Activated T-cell treated with anti-CD3 and anti-CD28 coated beads for 4 hours (primary cell): ENCODE measurements at regions not wholly inside any gene's neighbourhood (a gene's known extent, or its start where the extent isn't known, plus 50 kb on each side); places are given as distances from the start of the nearest gene placed in this dataset.
"Not testable (repeated sequence)": the region's sequence is repeated elsewhere in the genome, so short reads cannot be mapped to it uniquely, and the experiment has no call there.

ENCODE experiments used
- DNase-seq: peaks from one replicate; pipeline ENCODE4 v3.0.0-alpha.2; 2020

GRCh38 chr14:101251812-101252442 lies 309.4 kb upstream of the DIO3 start:
- no peak for DNase-seq

DNA sequence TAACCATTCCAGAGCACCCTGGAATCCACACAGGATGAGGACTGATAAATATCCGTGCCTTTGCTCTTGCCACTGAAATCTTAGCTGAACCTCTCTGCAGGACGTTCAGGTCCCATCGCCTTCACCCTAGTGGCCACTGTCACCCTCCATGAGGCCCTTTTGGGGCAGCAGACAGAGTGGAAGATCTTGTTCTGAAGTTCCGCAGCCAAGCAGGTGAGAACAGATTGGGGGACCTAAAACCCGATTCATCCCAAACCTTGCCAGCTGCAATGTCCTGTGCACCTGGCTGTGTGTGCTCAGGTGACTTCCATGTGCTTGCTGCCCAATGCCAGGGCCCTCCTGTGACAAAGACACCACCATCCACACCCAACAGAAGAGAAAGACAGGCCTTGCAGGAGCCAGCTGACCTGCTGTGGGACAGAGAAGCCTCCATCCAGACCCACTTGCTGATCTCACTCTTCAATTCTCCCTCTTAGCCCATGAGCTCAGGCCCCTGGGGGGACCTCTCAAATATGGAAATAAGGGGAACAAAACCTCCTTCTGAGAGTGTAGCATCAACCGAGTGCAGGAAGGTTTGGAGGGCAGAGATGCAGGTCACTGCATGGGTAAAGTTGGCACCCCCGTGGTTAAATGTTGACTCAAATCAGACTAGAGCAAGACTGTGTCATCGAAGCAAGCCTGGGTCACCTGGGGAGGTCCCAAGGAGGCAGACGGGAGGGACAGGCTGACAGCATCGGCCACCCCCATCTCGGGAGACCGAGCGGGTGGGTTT lies 308.7 kb upstream of the DIO3 start:
- DNase-seq: no peak

GRCh38 chr14:101253948-101254347 lies 307.3 kb upstream of the DIO3 start:
- no peak for DNase-seq

DNA sequence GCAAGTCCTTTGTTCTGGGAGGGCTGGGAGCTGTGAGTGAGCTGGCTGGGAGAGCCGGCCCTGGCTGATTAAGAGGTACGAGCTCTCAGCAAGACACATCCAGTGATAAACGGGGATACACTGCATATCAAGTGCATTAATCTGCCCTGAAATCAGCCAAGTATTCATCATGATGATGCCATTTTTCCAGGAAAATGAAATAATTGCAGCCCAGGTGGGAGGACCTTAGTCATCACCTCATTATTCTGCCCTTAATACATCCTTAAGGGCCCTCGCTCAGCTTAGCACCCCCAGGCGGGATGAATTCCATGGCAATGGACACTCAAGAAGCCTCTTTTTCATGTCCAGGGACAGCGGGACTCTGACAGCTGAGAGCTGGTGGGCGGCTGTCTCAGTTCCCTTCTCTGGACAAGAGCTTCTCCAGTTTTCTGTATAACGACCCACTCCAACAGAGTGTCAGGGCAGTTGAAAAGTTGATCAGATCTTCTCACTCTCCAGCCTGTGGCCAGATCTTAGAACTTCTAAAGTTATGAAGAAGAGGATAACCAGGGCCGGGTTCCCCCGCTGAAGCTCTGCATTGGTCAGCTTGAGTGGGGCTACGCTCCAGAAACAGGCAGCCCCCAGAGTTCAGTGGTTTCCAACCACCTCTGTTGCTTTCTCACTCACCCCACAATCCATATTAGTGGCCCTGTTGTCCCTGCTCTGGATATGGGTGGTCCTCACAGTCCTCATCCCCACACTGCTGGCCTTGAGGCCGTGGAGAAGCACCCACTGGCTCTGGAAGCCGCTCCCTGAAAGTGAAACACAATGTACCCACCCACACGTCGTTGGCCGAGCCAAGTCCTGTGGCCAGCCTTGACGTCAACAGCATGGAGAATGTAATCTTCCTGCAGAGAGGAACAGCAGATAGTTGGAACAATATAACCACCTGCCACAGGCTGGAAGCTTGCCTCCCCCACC lies 306.2 kb upstream of the DIO3 start:
- DNase-seq: no peak

DNA sequence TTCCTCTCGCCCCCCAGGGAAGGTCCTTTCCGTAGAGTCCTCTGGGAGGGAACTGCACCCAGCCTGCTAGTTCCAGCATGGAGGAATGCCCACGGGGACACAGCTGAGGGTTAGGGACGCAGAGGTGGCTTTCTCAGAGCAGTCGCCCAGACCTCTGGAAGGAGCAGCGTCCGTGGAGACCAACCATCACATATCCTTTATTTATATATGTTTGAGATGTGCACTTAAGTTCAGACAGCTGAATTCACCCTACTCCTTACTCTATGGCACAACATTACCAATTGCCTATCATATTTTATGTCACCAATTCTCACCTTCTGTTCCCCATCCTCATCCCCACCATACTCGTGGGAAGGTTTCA lies 305.6 kb upstream of the DIO3 start:
- DNase-seq: no peak

GRCh38 chr14:101256266-101256665 lies 305.0 kb upstream of the DIO3 start:
- no peak for DNase-seq

GRCh38 chr14:101257551-101257950 lies 303.7 kb upstream of the DIO3 start:
- DNase-seq: no peak

DNA sequence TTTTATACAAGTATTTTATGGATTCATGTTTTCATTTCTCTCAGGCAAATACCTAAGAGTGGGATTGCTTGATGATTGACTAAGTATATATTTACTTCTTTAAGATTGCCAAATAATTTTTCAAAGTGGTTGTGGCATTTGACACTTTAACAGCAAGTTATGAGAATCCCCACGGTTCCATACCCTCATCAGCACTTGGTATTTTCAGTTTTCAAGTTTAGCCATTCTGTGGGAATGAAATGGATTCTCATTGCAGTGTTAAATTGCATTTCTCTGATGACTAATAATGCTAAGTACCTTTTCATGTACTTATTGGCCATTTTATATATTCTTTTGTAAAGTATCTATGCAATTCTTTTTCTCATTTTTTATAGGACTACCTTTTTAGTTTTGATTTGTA lies 301.5 kb upstream of the DIO3 start:
- DNase-seq: no peak

DNA sequence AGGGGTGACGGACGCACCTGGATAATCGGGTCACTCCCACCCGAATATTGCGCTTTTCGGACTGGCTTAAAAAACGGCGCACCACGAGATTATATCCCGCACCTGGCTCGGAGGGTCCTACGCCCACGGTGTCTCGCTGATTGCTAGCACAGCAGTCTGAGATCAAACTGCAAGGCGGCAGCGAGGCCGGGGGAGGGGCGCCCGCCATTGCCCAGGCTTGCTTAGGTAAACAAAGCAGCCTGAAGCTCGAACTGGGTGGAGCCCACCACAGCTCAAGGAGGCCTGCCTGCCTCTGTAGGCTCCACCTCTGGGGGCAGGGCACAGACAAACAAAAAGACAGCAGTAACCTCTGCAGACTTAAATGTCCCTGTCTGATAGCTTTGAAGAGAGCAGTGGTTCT lies 294.9 kb upstream of the DIO3 start:
- not testable (repeated sequence) for DNase-seq

DNA sequence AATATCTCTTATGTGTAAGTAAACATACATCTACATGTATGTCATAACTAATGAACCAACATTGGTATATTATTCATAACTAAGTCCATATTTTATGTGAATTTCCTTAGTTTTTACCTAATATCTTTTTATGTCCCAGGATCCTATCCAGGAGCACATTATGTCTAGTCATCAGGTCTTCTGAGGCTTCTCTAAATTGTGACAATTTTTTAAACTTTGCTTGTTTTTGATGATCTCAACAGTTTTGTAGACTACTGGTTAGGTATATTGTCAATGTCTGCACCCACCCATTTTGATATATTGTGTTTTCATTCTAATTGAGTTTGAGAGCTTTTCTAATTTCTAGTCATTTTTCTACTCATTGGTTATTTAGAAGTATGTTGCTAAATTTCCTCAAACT lies 288.2 kb upstream of the DIO3 start:
- DNase-seq: no peak

GRCh38 chr14:101276309-101277091 lies 284.8 kb upstream of the DIO3 start:
- no peak for DNase-seq

DNA sequence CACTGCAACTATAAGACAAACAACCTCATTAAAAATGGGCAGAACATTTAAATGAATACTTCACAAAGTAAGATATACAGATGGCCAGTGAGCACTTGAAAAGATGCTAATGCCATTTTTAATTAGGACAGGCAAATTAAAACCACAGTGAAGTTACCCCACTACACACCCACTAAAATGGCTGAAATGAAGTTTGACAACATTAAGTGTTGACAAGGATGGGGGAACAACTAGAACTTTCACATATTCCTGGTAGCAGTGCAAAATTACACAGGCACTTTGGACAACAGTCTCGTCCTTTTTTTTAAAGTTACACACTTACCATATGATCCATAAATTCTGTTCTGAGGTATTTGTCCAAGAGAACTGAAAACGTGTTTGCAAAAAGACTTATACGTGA lies 278.9 kb upstream of the DIO3 start:
- DNase-seq: no peak

GRCh38 chr14:101284711-101285110 lies 276.6 kb upstream of the DIO3 start:
- DNase-seq: no peak

DNA sequence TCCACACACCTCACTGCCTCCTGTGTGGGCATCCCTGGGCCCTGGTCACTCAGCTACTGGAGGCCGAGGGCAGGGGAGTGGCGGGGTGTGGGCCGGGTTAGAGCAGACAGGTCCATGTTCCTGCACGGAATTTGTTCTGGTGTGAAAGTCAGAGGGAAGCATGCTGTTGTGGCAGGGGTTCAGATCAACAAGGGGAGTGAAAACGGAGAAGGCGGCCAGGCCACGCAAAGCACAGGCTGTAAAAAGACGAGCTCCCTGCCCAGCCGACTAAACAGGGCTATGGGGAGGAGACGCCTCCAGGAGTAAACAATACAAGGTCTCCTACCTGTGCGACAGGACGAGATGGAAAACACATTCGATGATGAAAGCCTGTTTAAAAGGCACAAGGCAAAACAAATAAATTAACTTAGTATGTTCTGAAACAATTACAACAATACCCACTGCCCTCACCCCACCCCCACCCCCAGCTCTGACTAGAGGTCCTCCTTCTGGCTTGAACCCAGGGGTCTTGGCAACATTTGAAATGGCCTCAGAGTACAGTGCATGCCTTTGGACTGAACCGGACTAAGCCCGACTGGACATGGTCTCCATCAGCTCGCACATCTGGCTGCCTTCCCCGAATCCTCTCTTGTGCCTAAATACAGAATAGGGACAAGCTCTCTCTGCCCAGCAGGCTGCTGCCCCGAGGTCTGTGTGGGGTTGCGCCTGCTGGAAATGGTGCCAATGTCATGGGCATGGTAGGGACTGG lies 274.9 kb upstream of the DIO3 start:
- no peak for DNase-seq

DNA sequence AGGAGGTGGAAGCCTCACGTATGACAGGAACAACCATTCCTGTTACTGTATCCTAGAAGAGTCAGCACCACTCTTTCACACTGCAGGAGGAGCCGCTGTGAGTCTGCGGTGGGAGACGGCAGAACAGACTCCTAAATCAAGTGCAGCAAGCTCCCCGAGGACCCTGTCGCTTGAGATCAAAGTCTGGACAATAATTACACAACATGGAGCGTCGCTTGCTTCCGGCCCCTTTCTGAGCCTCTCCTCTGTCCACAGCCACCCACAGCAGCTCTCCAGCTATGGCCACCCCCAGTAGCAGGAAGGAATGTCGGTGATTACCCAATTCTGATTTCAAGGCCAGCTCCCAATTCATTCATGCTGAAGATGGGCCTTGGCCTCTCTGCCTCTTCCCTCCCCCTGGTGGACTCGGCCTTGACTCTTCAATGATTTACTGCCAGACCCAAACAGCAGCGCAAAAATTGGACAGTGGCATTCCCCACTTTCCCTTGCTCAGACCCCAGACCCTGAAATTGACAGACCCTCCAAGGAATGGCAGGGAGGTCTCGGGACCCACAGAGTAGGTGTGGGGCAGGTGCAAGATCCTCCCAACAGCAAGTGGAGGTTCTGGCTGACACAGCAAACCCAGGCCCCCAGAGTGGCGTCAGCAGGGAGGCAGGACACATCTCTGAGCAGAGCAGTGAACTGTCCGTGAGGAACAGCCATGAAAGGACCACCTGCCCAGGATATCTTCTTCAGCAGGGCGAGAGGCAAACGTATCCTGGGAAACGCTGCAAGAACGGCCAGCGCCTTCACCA lies 272.7 kb upstream of the DIO3 start:
- no peak for DNase-seq

DNA sequence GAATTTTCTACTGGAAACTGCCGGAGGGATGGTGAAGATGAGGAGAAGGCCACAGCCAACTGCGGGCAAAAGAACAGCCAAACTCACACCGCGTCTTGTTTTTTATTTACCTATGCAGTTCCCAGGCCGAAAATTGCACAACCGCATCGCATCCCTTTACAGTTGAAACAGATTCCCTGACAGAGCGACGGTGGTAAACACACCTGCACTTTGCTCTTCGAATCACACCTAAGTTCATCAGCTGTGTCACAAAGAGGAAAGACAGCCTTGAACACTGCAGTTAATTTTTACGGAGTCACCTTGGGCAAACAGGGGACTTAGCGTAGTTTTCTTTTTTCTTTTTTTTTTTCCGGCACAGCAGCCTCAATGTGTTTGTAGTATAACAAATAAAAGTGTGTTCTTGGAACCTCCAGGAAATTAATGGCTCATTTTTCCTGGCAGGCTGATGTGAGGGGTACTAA lies 272.0 kb upstream of the DIO3 start:
- DNase-seq: no peak

DNA sequence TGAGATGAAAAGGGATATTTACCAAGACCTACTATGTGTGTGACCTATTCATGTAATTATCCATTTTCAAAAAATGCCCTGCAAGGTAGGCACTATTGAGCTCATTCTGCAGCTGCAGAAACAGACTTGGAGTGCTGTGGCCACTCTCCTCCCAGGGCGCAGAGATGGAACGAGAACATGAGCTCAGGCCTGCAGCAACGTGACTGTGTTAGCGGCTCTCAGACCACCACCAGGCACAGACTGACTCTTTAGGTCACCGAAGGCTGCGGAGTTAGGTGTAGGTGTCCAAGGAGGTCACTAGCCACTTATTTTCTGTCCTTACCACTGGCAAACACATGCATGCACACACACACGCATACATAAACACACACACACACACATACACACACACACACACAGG lies 271.4 kb upstream of the DIO3 start:
- no peak for DNase-seq

DNA sequence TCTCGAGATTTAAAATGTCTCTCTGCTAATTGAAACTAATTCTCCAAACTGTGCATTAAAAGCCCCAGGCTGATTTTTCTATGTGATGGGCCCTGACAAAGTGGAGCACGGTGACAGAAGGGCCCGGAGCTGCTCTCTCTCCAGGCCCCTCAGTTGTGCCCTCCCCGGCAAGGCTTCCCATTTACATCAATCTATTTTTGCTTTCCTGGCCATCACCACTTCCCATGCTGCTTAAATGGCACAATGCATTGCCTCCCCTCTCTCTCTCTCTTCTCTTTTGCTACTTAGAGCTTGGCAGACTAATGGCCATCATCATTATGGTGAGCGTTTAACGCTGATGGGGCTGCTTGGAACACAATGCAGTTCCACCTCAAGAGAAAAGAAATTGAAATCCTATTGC lies 270.7 kb upstream of the DIO3 start:
- no peak for DNase-seq

DNA sequence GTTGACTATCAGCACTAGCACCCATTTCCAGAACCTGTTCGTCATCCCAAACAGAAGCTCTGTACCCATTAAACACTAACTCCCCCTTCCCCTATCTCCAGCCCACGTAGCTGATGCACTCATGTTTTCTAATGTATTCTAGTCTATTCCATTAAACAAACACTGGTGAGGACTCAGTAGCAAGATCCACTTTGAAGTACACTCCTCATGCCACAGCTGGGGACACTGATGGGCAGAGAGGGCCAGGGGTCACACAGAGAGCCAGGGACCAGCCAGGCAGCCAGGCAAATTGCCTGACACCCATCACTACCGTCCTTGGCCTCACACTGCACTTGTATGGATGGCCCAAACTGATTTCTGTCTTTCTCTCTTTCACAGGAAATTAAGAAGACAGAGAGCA lies 269.9 kb upstream of the DIO3 start:
- no peak for DNase-seq

- no peak for DNase-seq
These were observed 268.8 kb upstream of the DIO3 start for GRCh38 chr14:101292448-101292847.

GRCh38 chr14:101293605-101294004 lies 267.7 kb upstream of the DIO3 start:
- no peak for DNase-seq
